HG03064 (cell line): ENCODE measurements at regions not wholly inside any gene's neighbourhood (a gene's known extent, or its start where the extent isn't known, plus 50 kb on each side); places are given as distances from the start of the nearest gene placed in this dataset.

ENCODE experiments used
- ATAC-seq: cut with Tn5 transposase; IDR thresholded peaks from one replicate; pipeline ENCODE4 v1.9.1; 2021; ENCODE audit warnings: low read depth; ENCODE audit not compliant: unreplicated experiment

GRCh38 chr3:174397848-174398247 lies 461.3 kb upstream of the NAALADL2 start:
- ATAC-seq, result no peak

- no peak for ATAC-seq
Observed at GRCh38 chr3:174398761-174399160, 460.4 kb upstream of the NAALADL2 start.

GRCh38 chr3:174403831-174404230 lies 455.3 kb upstream of the NAALADL2 start:
- no peak for ATAC-seq

- ATAC-seq, result no peak
Observed at GRCh38 chr3:174408310-174408709, 450.8 kb upstream of the NAALADL2 start.

GRCh38 chr3:174409086-174409743 lies 449.9 kb upstream of the NAALADL2 start:
- no peak for ATAC-seq

- no peak for ATAC-seq
Observed at GRCh38 chr3:174413062-174413912, 445.8 kb upstream of the NAALADL2 start.

- no peak for ATAC-seq
Observed at GRCh38 chr3:174414902-174415301, 444.2 kb upstream of the NAALADL2 start.

- ATAC-seq, result no peak
Observed at GRCh38 chr3:174417573-174417972, 441.6 kb upstream of the NAALADL2 start.

- ATAC-seq, result no peak
Observed at GRCh38 chr3:174419216-174419615, 439.9 kb upstream of the NAALADL2 start.

- no peak for ATAC-seq
Observed at GRCh38 chr3:174423936-174424335, 435.2 kb upstream of the NAALADL2 start.

- ATAC-seq, result no peak
Observed at GRCh38 chr3:174424656-174425055, 434.5 kb upstream of the NAALADL2 start.

GRCh38 chr3:174425422-174425821 lies 433.7 kb upstream of the NAALADL2 start:
- ATAC-seq, result no peak

- ATAC-seq, result no peak
Observed at GRCh38 chr3:174430986-174431385, 428.1 kb upstream of the NAALADL2 start.

- no peak for ATAC-seq
Observed at GRCh38 chr3:174431717-174432116, 427.4 kb upstream of the NAALADL2 start.

- ATAC-seq, result no peak
Observed at GRCh38 chr3:174436367-174436766, 422.8 kb upstream of the NAALADL2 start.

- ATAC-seq, result no peak
Observed at GRCh38 chr3:174438501-174439145, 420.5 kb upstream of the NAALADL2 start.

GRCh38 chr3:174439331-174440252 lies 419.5 kb upstream of the NAALADL2 start:
- ATAC-seq, result no peak

- no peak for ATAC-seq
Observed at GRCh38 chr3:174440253-174440701, 418.9 kb upstream of the NAALADL2 start.

- ATAC-seq, result peak; percentile 76
Observed at GRCh38 chr3:174440741-174441587, 418.2 kb upstream of the NAALADL2 start.
